Stimulated activated CD8-positive, alpha-beta memory T cell treated with anti-CD3 and anti-CD28 coated beads, Interleukin-7, amount 100 ng/mL, for 48 hours (primary cell): ENCODE measurements at regions not wholly inside any gene's neighbourhood (a gene's known extent, or its start where the extent isn't known, plus 50 kb on each side); places are given as distances from the start of the nearest gene placed in this dataset.
"Not testable (repeated sequence)": the region's sequence is repeated elsewhere in the genome, so short reads cannot be mapped to it uniquely, and the experiment has no call there.

Experiments used
- DNase-seq, 2 donors: peaks; one replicate each; pipeline ENCODE4 v3.0.0-alpha.2; 2020; ENCODE audit warnings: low read depth in 1 of 2; ENCODE audit errors: extremely low read depth in 1 of 2

DNA sequence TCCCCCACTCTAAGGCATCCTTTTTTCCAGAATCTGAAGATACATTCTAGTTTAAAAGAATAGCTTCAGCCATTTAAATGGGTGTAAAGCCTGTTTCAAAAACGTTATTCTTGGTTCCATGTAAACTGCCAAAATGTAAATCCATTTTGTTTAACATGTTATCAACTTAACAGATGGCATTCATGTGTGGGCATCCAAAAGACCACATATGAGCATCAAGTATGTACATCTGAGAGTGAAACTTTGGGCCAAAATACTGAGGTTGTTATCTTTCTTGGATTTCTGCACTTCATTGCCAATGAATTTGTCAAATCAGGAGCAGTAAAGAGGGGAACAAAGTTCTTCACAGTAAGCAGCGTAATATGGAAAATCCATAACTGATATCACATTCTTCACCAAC is 395.4 kb downstream of the ZNF804A start:
- no peak for DNase-seq

DNA sequence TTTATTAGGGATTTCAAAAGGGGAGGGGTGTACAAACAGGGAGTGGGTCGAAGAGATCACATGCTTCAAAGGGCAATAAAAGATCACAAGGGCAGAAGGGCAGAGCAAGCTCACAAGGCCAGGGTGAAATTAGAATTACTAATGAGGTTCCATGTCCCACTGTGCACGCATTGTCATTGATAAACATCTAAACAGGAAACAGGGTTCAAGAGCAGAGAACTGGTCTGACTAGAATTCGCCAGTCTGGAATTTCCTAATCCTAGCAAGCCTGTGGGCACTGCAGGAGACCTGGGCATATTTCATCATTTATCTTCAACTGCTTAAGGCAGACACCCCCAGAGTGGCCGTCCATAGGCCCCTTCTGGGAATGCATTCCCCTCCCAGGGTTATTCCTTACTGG is 408.2 kb downstream of the ZNF804A start:
- DNase-seq, result no peak

DNA sequence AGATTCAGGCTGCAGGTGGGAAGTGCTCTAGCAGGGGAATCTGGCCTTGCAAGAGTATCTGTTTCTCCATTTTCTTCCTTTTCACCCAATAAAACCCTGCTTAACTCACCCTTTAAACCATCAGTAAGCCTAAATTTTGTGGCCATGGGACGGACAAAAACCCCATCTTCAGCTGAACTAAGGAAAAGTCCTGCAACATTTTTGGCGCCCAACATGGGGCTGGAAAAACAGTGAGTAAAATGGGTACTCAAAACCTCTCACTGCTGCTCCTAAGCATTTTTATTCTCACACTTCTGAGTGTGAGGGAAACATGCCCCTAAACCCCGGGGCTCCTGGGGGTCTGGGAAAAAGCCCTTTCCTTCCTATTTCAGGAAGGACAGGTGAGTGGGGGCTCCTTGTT is 414.3 kb downstream of the ZNF804A start:
- DNase-seq, result no peak

DNA sequence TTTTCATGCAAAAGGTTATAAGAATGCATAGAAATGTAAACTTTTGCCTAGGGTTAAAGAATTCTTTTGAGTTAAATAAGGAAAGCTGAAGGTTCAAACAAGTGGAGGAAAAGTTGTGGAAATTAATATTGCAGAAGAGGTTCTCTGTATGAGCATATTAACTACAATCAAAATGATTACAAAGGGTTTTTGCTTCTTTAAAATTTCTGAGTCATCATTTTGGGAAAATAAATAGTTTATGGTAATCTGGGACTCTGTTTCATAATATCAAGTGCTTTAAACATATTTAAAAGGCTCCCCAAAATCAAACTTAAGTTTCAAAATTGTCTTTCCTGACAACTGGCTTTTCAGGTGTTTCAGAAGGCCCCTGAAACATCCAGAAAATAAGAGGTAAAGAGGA is 415.7 kb downstream of the ZNF804A start:
- no peak for DNase-seq

DNA sequence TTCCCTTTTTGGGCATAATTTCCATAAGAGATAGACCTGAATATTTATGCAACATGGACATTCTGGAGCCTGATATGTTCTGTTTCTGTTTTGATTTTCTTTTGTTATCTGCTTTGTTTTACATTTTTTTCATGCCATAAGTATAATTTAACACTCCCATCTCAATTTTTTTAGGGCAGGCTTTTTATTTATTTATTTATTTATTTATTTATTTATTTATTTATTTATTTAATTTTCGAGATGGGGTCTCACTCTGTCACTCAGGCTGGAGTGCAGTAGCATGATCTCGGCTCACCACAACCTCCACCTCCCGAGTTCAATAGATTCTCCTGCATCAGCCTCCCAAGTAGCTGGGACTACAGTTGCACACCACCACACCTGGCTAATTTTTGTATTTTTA is 427.6 kb downstream of the ZNF804A start:
- not testable (repeated sequence) for DNase-seq

DNA sequence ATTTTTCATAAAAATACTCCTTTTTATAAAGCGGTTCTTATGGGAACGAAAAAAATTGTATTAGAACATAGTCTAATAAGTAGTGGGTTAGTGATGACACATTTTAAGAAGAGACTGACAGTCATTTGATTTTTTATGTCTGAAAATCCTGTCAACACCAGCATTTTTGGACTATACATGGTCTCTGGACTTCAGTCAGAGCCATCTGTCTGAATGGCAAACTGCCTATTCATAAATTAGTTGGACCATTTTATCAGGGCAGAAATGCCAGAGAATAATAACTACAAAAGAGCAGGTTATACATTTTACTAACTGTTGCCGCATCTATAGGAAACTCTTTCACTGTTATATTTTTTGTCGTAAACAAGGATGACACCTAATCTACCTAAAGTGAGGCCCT is 437.6 kb downstream of the ZNF804A start:
- no peak for DNase-seq

DNA sequence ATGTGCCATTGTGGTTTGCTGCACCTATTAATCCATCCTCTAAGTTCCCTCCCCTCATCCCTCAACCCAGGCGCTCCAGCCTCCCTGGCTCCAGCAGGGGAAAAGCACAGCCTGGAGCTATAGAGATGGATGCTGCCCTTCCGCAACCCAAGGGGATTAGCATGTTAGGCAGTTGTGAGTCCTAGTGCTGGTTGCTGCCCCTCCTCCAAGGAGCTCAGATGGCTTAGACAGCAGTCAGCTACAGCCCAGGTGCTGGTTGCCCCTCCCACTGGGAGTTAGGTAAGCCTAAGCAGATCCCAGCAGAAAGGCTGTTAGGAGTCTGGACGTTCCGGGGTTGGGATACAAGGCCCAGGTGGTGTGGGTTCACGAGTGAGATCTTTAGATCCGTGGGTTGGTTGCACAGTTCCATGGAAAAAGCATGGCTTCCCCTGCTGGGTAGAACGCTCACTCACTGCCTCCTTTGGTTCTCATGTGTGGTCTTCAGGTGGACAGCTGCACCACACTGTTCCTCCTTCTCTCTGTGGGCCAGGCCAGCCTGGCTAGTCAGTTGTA is 446.1 kb downstream of the ZNF804A start:
- DNase-seq, result no peak

DNA sequence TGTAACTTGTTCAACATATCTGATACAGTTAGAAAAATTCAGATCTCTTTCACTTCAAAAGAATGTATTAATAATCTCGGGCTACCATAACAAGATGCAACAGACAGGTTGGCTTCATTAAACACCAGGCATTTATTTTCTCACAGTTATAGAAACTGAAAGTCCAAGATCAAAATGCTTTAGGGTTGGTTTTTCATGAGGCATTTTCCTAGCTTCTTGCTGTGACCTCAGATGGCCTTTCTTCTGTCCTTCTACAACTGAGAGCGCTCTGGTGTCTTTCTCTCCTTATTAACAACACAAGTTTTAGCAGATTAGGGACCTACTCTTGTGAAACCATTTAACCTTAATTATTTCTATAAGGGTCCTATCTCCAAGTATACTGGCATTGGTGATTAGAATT is 452.5 kb downstream of the ZNF804A start:
- DNase-seq, result no peak

DNA sequence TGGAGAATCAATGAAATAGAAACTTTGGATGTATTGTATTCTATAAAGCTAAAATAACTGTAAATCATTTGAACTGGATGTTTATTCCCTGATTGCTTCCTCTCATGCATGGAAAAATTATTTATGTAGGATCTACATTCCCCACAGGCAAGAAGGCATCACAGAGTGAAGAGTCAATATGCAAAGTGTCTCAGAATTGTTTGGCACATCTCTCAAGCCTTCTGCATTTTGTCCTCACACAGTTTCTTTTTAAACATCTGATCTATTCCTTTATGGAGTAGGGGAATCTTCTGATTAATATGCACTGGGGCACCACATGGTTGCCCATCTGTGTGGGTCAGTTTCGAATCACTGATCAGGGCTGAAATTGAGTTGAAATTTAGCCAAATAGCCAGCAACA is 465.4 kb downstream of the ZNF804A start:
- DNase-seq, result no peak

DNA sequence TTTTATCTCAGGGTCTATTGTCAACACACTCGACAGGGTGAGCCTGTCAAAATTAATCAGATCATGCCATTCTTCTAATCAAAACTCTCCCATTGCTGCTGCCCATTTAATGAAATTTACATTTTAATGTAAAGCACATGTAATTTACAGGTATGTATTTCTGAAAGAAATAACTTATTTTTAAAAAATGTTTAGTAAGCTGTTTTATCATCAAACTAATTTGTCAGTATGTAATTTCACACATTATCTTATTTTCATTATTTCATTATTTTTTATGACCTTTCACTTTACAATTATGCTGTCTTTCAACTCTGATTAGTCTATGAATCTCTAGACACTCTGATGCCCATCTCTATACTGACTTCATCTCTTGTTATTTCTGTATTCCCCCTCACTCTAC is 467.8 kb downstream of the ZNF804A start:
- DNase-seq, result no peak

DNA sequence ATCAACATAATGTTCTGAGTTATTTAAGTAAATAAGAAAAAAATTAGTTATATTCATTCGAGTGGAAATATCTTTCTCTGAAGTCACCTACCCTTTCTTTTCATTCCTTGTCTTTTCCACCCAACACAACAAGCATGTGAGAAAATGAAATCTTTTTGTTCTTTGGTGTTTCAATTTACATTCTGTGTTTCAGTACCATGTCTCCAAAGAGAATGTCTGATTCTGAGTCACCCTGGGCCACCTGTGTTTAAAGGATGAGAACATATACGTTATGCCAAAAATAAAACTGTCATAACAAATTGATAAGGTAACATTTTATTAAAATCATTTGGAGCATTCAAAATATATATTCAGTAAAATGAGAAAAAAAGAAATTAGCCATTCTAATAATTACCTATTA is 470.8 kb downstream of the ZNF804A start:
- DNase-seq, result no peak

DNA sequence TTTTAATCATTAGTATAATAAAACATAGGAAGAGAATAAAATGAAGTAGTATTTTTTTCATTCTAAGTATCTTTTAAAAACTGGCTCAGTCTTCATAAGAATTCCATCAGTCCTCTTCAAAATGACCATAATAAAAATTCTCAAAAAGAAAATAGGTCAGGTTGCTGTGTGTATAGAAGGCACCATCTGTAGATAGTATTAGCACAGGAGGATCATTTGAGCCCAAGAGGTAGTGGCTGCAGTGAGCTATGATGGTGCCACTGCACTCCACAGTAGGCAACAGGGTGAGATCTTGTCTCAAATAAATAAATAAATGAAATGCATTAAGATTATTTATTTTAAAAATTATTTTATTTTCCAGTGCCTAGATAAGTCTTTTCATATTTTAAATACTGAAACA is 475.8 kb downstream of the ZNF804A start:
- DNase-seq, result no peak

DNA sequence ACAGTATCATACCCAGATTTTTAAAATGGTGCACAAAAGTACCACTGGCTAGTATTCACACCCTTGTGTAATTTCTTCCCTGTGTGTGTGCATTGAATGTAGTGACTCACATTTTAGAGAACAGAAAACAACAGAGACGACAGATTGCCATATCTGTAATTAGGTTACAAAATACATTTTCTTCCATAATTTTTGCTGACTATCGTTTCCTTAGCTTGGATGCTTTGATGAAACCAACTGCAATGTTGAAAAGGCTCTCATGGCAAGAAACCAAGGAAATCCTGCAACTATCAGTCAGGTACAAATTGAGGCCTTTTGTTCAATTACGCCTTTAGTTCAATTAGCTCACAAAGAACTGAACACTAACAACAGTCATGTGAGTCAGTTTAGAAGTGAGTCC is 484.4 kb downstream of the ZNF804A start:
- no peak for DNase-seq

DNA sequence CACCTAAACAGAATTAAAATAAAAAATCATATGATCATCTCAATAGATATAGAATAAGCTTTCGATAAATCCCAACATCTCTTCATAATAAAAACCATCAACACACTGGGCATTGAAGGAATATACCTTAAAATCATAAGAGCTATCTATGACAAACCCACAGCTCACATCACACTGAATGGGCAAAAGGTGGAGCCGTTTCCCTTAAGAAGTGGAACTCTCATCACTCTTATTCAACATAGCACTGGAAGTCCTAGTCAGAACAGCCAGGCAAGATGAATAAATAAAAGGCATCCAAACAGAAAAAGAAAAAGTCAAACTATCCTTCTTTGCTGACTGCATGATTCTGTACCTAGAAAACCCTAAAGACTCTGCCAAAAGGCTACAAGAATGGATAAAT is 510.3 kb downstream of the ZNF804A start:
- DNase-seq, result no peak

DNA sequence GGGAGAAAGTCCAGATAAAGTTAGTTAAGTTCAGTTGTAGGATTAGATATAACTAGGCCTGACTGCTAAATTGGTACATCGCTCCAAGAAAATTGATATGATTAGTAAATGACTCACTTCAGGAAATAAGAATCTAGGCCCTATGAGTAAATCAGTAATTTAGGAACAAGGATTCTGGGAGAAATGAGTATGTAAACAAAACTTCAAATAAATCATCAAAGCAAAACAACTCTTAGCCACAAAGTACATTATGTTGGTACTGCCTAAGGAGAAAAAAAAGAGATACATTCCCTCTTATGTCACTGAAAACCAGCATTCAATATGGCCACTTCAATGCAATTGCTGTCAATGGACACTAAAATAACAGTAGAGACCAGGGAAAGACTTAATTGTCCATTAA is 529.1 kb downstream of the ZNF804A start:
- no peak for DNase-seq

DNA sequence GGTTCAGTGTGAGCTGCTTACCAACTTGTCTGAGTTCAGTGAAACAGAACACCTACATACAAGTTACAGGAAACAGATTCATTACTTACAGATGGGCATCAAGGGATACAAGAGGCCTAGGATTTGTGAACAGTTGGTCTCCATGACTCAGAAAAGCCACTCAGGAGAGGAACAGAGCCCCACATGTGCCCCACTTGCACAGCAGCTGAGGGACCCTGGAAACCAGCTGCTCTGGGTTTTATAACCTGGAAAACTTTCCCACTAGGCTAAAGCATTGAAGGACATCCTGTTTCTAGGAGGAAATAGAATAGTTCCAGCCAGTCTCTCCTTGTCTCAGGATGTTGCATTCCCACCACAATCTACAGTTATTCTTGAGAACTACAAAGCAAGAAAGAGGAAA is 530.0 kb downstream of the ZNF804A start:
- no peak for DNase-seq

DNA sequence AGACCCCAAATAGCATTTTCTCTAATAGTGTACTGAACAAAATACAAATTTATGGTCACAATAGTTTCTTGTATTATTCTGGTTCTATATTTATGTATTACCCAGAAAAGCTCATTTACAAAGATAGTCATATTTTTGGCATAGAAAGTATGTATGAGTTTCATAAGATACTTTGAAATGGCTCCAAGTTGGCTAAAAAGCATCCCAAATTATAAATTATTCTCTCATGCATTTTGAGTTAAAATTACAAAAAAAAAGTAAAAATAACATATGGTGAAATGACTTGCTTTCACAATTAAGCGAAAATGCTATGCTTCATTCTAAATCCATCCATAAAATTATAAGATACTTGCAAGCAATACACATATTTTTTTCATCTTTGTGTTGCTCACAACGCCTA is 530.7 kb downstream of the ZNF804A start:
- DNase-seq, result no peak

DNA sequence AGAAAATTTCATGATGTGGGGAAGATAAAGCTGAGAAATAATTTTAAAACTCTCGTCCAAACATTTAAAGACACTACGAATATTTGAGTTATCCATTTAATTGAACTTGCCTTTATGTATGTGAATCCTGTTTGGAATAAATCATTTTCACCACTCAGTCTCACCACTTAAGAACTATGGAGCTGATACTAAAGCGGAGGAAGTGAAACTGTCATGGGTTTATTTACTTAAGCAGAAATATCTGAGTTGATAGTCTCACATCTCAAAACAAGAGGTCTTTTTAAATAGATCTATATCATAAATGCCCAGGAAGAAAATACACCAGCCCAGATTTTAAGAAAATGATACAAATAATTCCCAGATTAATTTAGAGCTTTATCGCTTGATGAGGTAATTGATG is 532.4 kb downstream of the ZNF804A start:
- DNase-seq, result no peak

DNA sequence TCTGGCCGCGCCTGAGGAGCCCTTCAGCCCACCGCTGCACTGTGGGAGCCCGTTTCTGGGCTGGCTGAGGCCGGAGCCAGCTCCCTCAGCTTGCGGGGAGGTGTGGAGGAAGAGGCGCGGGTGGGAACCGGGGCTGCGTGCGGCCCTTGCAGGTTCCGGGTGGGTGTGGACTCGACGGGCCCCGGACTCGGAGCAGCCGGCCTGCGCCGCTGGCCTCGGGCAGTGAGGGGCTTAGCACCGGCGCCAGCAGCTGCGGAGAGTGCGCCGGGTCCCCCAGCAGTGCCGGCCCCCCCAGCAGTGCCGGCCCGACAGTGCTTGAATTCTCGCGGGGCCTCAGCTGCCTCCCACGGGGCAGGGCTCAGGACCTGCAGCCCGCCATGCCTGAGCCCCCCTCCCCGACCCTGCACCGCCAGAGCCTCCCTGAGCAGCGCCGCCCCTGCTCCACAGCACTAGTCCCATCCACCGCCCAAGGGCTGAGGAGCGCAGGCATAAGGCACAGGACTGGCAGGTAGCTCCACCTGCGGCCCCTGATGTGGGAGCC is 534.2 kb downstream of the ZNF804A start:
- DNase-seq, result no peak

DNA sequence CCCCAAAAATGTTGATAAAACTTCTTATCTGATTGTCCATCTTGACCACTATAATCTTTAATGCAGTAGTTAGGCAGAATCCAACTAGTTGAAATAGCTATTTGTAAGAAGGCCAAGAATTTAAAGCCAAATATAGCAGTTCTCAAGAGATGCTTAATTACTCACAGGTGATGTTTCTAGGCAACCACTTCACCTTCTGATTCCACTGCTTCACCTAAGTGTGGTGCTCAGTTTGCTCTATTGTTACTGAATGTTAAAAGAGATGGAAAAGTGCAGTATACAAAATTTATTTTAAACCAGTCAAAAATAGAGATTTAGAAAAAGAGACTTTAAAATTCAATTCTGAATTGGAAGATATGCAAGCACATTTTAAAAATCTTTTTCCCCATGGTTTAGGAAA is 539.4 kb downstream of the ZNF804A start:
- no peak for DNase-seq

DNA sequence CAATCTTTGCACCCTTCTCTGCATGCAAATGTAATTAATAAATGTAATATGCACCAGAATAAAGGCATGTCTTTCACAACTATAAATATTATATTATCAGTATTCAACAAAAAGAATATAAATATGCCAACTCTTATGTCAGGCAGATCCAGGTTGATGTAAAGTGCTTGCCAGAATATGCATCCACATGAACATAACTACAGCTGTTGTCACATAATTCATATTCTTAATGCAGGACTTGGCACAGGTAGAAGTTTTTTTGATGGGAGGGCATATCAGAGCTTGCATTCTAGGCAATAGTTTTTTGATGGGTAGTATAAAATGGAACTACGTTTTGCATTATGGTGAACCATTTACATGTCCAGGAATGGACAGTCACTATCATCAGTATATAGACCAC is 544.3 kb downstream of the ZNF804A start:
- no peak for DNase-seq

DNA sequence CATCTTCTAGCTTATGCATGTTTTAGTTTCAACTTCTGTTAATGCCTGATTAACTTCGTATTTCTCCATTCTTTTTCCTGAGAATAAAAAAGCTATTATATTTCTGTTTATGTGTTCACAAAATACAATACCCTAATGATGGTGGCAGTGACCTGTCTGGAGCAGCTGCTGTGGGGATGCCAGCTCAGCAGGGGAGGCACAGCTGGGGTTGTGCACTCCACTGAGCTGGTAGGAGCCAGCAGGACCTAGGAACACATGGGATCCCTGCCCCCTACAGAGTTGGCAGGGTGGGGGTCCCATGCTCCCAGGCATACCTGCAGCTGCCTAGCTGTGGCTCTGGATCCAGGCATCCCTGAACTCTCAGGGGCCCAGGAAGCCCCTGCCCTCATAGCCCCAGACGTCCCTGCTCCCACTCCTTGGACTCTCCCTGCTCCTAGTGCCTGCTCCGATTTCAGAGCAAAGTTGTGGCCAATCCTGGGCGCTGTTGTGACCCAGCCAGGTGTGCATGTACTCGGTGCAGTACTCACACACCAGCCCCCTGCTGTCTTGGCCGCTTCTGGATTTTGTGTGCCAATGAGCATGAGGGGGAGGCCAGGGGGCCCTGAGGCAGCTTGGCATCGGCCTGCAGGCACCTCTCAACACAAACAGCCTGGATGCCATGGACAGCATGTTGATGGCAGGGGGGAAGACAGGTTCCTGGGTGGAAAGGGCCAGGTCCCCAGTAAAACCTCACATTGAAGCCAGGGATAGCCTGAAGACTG is 546.0 kb downstream of the ZNF804A start:
- no peak for DNase-seq
